ACC112 (cell line): ENCODE measurements at regions not wholly inside any gene's neighbourhood (a gene's known extent, or its start where the extent isn't known, plus 50 kb on each side); places are given as distances from the start of the nearest gene placed in this dataset.

Source experiments
- H2AFZ ChIP-seq: fragments of 200-600 bp; sonication (generic); one replicate; pipeline ENCODE4 v1.6.0; 2017; ENCODE audit warnings: antibody characterized with exemption, low read length; ENCODE audit not compliant: unreplicated experiment
- H3K27ac ChIP-seq: fragments of 200-600 bp; sonication (generic); 2 replicates; pipeline ENCODE4 v1.5.1; 2014; ENCODE audit warnings: low read depth, mild to moderate bottlenecking, antibody characterized with exemption, low read length, moderate library complexity
- H3K27me3 ChIP-seq: fragments of 200-600 bp; sonication (generic); 2 replicates; pipeline ENCODE4 v1.6.1; 2014; ENCODE audit warnings: mild to moderate bottlenecking, antibody characterized with exemption, low read length, moderate library complexity, mixed read lengths; ENCODE audit not compliant: insufficient read depth
- H3K36me3 ChIP-seq: fragments of 200-600 bp; sonication (generic); 2 replicates; pipeline ENCODE4 v1.6.1; 2016; ENCODE audit warnings: mild to moderate bottlenecking, antibody characterized with exemption, low read length, moderate library complexity, mixed read lengths; ENCODE audit not compliant: insufficient read depth
- H3K4me1 ChIP-seq: fragments of 200-600 bp; sonication (generic); one replicate; pipeline ENCODE4 v1.6.1; 2016; ENCODE audit warnings: low read length, mixed read lengths; ENCODE audit not compliant: insufficient read depth, unreplicated experiment, control insufficient read depth
- H3K4me3 ChIP-seq: fragments of 200-600 bp; sonication (generic); 2 replicates; pipeline ENCODE4 v1.5.1; 2014; ENCODE audit warnings: mild to moderate bottlenecking, low read depth, low read length
- H3K79me2 ChIP-seq: fragments of 200-600 bp; sonication (generic); one replicate; pipeline ENCODE4 v1.6.0; 2016; ENCODE audit warnings: low read length; ENCODE audit not compliant: control insufficient read depth, unreplicated experiment, insufficient read depth

DNA sequence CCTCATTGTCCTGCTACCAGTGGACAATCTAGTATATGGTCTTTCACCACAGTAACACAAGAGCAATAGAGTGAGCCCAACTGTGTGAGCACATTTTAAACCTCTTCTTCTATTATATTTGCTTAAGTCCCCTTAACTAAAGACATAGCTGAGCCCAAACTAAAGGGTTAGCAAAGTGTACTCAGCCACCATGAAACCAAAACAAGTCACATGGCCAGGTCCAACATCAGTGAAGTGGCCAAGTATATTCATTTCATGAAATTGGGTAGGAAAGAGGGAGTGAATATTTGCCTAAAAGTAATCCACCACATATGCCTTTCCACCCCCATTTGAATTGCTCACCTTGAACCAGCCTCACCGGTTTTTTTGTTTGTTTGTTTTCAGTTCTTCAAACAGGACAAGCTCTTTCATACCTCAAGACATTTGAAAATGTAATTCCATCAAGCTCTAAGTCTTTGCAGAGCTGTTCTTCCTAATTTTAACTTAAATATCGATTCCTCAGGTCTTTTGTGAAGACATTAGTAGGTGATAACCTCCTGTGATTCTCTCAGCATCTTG is 327.0 kb upstream of the SEMA6D start:
- no peak overlapping the region for H3K27ac ChIP-seq
- peaks cover 16% of the 10 kb centered on the region; the same call in 1 of the 2 replicates for H3K27me3 ChIP-seq
- H3K4me1 ChIP-seq, result no peaks in the 10 kb centered on the region
- no peaks in the 10 kb centered on the region for H3K79me2 ChIP-seq
- no peak overlapping the region for H3K4me3 ChIP-seq
- H2AFZ ChIP-seq, result no peak overlapping the region
- H3K36me3 ChIP-seq, result no peaks in the 10 kb centered on the region

- Histone ChIP-seq H3K79me2 (no peaks in the 10 kb centered on the region), H3K4me1 (no peaks in the 10 kb centered on the region), H3K27ac (no peak overlapping the region), H3K27me3 (peaks cover 11% of the 10 kb centered on the region; the same call in 1 of the 2 replicates), H3K36me3 (no peaks in the 10 kb centered on the region), H2AFZ (no peak overlapping the region), H3K4me3 (no peak overlapping the region)
These were observed 323.0 kb upstream of the SEMA6D start for GRCh38 chr15:47394286-47394809.

DNA sequence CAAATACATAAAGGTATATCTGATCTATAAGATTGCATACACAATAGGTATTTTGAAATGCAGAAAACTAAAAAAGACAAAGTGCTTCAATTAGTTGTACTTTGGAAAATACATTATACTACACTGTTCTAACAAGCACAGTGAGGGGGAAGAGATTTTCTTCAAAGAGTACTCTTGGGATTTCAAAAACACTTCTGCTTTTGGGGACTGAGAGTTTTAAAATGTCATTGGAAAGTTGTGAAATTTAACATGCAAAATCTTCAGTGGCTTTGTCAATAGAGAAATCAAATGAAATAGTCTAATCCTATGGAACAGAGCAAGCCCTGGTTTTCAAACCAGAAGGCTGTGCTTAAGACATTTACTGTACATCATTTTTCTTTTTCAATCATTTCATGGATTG is 322.2 kb upstream of the SEMA6D start:
- no peaks in the 10 kb centered on the region for H3K36me3 ChIP-seq
- H3K27me3 ChIP-seq, result peaks cover 6% of the 10 kb centered on the region; the same call in 1 of the 2 replicates
- no peak overlapping the region for H3K4me3 ChIP-seq
- H3K4me1 ChIP-seq, result no peaks in the 10 kb centered on the region
- no peaks in the 10 kb centered on the region for H3K79me2 ChIP-seq
- no peak overlapping the region for H3K27ac ChIP-seq
- no peak overlapping the region for H2AFZ ChIP-seq

DNA sequence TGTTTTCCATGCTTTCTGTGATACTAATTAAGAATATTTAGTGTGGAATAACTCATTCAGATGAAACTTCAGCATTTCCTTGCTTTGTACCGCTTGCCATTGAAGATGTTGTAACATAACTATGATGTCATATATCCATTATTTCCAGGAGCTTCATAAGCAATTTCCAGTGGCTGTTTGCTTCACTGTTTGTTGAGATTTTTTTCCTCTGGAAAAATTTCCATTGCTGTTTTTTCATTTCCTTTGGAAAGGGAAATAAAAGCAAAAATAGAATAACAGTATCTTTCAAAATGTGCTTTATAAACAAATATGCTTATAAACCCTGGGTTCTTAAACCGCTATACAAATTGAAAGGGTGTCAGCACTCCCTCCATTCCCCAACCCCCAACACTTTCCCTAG is 319.6 kb upstream of the SEMA6D start:
- Histone ChIP-seq H3K4me1 (no peaks in the 10 kb centered on the region), H3K27me3 (peaks cover 5% of the 10 kb centered on the region; the same call in 1 of the 2 replicates), H3K79me2 (no peaks in the 10 kb centered on the region), H3K27ac (no peak overlapping the region), H3K4me3 (no peak overlapping the region), H3K36me3 (no peaks in the 10 kb centered on the region), H2AFZ (no peak overlapping the region)

DNA sequence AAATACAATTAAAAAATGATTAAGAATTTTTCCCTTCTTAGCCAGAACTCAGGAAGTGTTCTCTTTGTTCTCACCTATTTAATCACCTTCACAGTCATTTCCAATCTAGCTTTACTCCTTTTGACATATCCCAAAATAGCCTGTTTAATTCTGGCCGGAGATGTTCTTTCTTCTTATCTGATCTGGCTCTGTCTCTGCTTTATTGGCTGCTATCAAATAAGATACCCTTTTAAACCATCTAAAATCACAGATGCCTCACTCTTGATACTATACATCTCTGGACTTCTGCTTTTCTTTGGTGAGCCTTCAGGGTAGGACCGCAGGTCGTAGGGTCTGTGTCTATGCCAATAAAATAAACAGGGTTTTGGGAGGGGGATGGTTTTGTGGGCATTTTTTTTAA is 319.2 kb upstream of the SEMA6D start:
- Histone ChIP-seq H3K79me2 (no peaks in the 10 kb centered on the region), H2AFZ (no peak overlapping the region), H3K36me3 (no peaks in the 10 kb centered on the region), H3K4me1 (no peaks in the 10 kb centered on the region), H3K4me3 (no peak overlapping the region), H3K27ac (no peak overlapping the region), H3K27me3 (0 out of 2 replicates have a peak, but pooled peaks cover under 1% of the 10 kb centered on the region)

DNA sequence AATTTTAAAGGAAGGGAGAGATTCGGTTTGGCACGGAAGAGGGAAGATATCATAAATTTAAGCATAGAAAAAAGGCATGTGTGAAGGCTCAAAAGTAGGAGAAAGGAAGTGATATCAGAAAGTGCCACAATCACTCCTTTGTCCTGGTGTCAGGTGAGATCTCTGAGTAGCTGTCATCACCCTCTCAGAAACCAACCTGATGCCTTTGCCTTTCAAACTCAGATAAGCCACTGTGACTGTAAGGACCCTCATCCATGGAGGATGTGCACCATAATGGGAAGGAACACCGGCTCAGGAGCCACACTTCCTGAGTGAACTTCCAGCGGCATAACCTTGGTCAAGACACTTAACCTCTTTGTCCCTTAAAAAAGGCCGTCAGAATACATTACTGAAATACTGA is 318.7 kb upstream of the SEMA6D start:
- H2AFZ ChIP-seq, result no peak overlapping the region
- H3K4me3 ChIP-seq, result no peak overlapping the region

GRCh38 chr15:47399100-47399499 is 318.2 kb upstream of the SEMA6D start:
- Histone ChIP-seq H3K4me3 (no peak overlapping the region), H3K27me3 (no peaks in the 10 kb centered on the region), H3K36me3 (no peaks in the 10 kb centered on the region), H3K79me2 (no peaks in the 10 kb centered on the region), H2AFZ (no peak overlapping the region), H3K4me1 (no peaks in the 10 kb centered on the region), H3K27ac (no peak overlapping the region)

More for the DNA sequence above, 318.7 kb upstream of the SEMA6D start:
- Histone ChIP-seq H3K79me2 (no peaks in the 10 kb centered on the region), H3K27ac (no peak overlapping the region), H3K36me3 (no peaks in the 10 kb centered on the region), H3K4me1 (no peaks in the 10 kb centered on the region), H3K27me3 (no peaks in the 10 kb centered on the region)

GRCh38 chr15:47400603-47401002 is 316.7 kb upstream of the SEMA6D start:
- H3K27me3 ChIP-seq, result no peaks in the 10 kb centered on the region
- H3K79me2 ChIP-seq, result no peaks in the 10 kb centered on the region
- no peaks in the 10 kb centered on the region for H3K4me1 ChIP-seq
- no peak overlapping the region for H3K4me3 ChIP-seq
- H2AFZ ChIP-seq, result no peak overlapping the region
- H3K27ac ChIP-seq, result no peak overlapping the region
- H3K36me3 ChIP-seq, result no peaks in the 10 kb centered on the region

DNA sequence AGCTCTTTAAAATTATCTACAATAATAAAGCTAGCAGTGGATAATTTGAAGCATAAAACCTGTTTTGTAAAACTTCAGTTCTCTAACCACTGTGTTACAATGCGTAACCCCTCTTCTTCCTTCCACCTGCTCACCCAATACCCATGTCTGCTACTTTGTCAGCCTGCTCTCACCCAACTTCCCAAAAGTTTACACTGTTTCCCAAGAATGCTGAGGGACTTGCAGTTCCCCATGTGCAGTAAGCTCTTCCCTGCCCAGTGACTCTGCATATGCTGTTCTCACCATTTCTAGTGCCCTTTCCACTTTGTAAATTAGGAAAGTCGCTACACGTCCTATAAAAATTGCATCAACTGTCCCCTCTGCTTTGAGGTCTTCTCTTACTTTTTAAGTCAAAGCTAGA is 315.9 kb upstream of the SEMA6D start:
- Histone ChIP-seq H3K27me3 (no peaks in the 10 kb centered on the region), H3K4me1 (no peaks in the 10 kb centered on the region), H3K4me3 (no peak overlapping the region), H3K79me2 (no peaks in the 10 kb centered on the region), H3K36me3 (no peaks in the 10 kb centered on the region), H2AFZ (no peak overlapping the region), H3K27ac (no peak overlapping the region)

DNA sequence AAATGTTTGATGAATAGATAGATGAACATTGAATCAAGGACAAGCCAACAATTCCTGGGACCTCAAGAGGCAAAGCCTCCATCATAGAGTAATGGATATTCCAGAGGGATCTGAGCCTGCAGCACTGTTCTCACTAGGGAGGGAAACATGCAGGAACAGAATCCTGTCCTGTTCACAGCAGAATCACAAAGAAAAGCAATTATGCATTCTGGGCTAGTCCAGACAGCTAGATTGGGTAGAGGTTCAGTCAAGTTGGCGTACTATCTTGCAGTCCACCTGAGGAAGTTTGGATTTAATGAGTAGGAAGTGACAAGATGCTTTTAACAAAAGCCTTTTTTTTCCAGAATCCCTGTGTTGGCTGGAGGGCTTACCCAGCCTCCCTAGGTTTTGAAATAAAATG is 314.5 kb upstream of the SEMA6D start:
- H2AFZ ChIP-seq, result no peak overlapping the region
- H3K4me3 ChIP-seq, result no peak overlapping the region
- H3K79me2 ChIP-seq, result no peaks in the 10 kb centered on the region
- H3K4me1 ChIP-seq, result no peaks in the 10 kb centered on the region
- H3K27me3 ChIP-seq, result no peaks in the 10 kb centered on the region
- no peak overlapping the region for H3K27ac ChIP-seq
- H3K36me3 ChIP-seq, result no peaks in the 10 kb centered on the region

- Histone ChIP-seq H3K4me1 (no peaks in the 10 kb centered on the region), H3K79me2 (no peaks in the 10 kb centered on the region), H2AFZ (no peak overlapping the region), H3K4me3 (no peak overlapping the region), H3K36me3 (no peaks in the 10 kb centered on the region), H3K27ac (no peak overlapping the region), H3K27me3 (no peaks in the 10 kb centered on the region)
These were observed 312.4 kb upstream of the SEMA6D start for GRCh38 chr15:47404877-47405276.
